ENCODE measurements at regions not wholly inside any gene's neighbourhood (a gene's known extent, or its start where the extent isn't known, plus 50 kb on each side); places are given as distances from the start of the nearest gene placed in this dataset.

- DNase-seq (ENCODE audit: extremely low read depth in 1 of 4, low spot score in 3 of 4): no peak
- BruUV-seq (replicated peaks): no TSS peak
- Histone ChIP-seq H2AFZ (ENCODE audit: low read depth, low read length) (peak overlapping the region; percentile 66), H3K4me1 (replicated peaks in 1 of 2; ENCODE audit: control insufficient read depth in 2 of 2, insufficient read depth in 2 of 2, low read length in 2 of 2) (peaks cover 3 to 15% of the 10 kb centered on the region in 2 experiments; a peak in 3 of 5 replicates), H4K20me1 (replicated peaks; ENCODE audit: control insufficient read depth, insufficient read depth, low read length) (no peaks in the 10 kb centered on the region), H3K4me2 (ENCODE audit: insufficient read depth, low read length) (no peak overlapping the region), H3K36me3 (ENCODE audit: control insufficient read depth, insufficient read depth, low read length) (no peaks in the 10 kb centered on the region), H3K9me1 (ENCODE audit: control insufficient read depth, insufficient read depth, low read length) (no peaks in the 10 kb centered on the region), H3K9me3 (replicated peaks; ENCODE audit: control insufficient read depth, insufficient read depth, low read depth, low read length) (no peaks in the 10 kb centered on the region), H3K27ac (ENCODE audit: extremely low read depth, low read depth, low read length) (no peak overlapping the region), H3K27me3 (ENCODE audit: control insufficient read depth in 2 of 2, insufficient read depth in 2 of 2, low read length in 2 of 2) (no peaks in the 10 kb centered on the region), H3K9ac (ENCODE audit: insufficient read depth in 1 of 2, low read depth in 2 of 2, low read length in 2 of 2) (no peak overlapping the region), H3K4me3 (no peak overlapping the region), H3K79me2 (ENCODE audit: control insufficient read depth, insufficient read depth, low read length) (no peaks in the 10 kb centered on the region)
- ChIA-PET CTCF (ENCODE audit: low intra/inter-chr PET ratio) (no interaction called here), POLR2A (no interaction called here)
- TF ChIP-seq ZNF407 (IDR thresholded peaks at IDR 0.05; ENCODE audit: low read depth) (no peak), AFF4 (CRISPR knock-in tag; IDR thresholded peaks at IDR 0.05) (no peak), HMG20B (CRISPR knock-in tag; IDR thresholded peaks at IDR 0.05) (no peak)
- FAIRE-seq: no peak
- WGBS (ENCODE audit: insufficient coverage, low coverage, missing lambda C conversion rate): 32% methylated on average over 2 of the region's 2 CpGs
- in situ Hi-C loops (cut with MboI): no loop called here
- no peak; the same call in 2 of the 3 replicates for ATAC-seq
- intact Hi-C loops (cut with micrococcal nuclease): no loop called here
Measured at GRCh38 chr11:13134886-13135285, 125.8 kb downstream of the RASSF10 start.
